Upper lobe of left lung (tissue), 6 donors: ENCODE measurements at regions not wholly inside any gene's neighbourhood (a gene's known extent, or its start where the extent isn't known, plus 50 kb on each side); places are given as distances from the start of the nearest gene placed in this dataset.
A peak's percentile ranks its signal among the peaks of the same experiment; 100 is the strongest.

Source experiments
- ATAC-seq, 2 donors: fragments of 200-7000 bp; cut with Tn5 transposase; one replicate each; pipeline ENCODE4 v1.9.1; 2022; ENCODE audit warnings: mild to moderate bottlenecking in 2 of 2, moderate library complexity in 2 of 2; ENCODE audit not compliant: low FRiP score in 2 of 2
- DNase-seq, 2 donors: peaks; one replicate each; pipeline ENCODE4 v3.0.0-alpha.2; 2019 to 2020
- H3K27ac ChIP-seq, 4 donors: fragments of 200-600 bp; sonication (generic); one replicate each; pipeline ENCODE4 v1.5.1; 2016 to 2019
- H3K27me3 ChIP-seq, 4 donors: fragments of 200-600 bp; sonication (generic); one replicate each; pipeline ENCODE4 v1.5.1; 2017 to 2019
- H3K36me3 ChIP-seq, 4 donors: fragments of 200-600 bp; sonication (generic); one replicate each; pipeline ENCODE4 v1.5.1; 2016 to 2019
- H3K4me1 ChIP-seq, 4 donors: fragments of 200-600 bp; sonication (generic); one replicate each; pipeline ENCODE4 v1.5.1; 2018 to 2019
- H3K4me3 ChIP-seq, 4 donors: fragments of 200-600 bp; sonication (generic); one replicate each; pipeline ENCODE4 v1.5.1; 2017 to 2019; ENCODE audit warnings: mild to moderate bottlenecking in 2 of 4, moderate library complexity in 1 of 4
- H3K9me3 ChIP-seq, 4 donors: fragments of 200-600 bp; sonication (generic); one replicate each; pipeline ENCODE4 v1.5.1; 2018 to 2019
- CTCF ChIP-seq, 6 experiments: fragments of 450-650 bp in 4 of 6; fragments of 200-600 bp in 2 of 6; sonication (generic) in 2 of 6; IDR thresholded peaks; one replicate each; pipeline ENCODE4 v1.5.1; 2016 to 2019; ENCODE audit warnings: antibody characterized with exemption in 6 of 6
- EP300 ChIP-seq, 4 donors: sonication (generic); formaldehyde crosslinking; IDR thresholded peaks; one replicate each; pipeline ENCODE4 v1.5.1; 2017; ENCODE audit warnings: antibody characterized with exemption in 4 of 4, control low read depth in 2 of 4
- POLR2A ChIP-seq, 4 donors: fragments of 450-650 bp; IDR thresholded peaks; one replicate each; pipeline ENCODE4 v1.5.1; 2016 to 2017; ENCODE audit warnings: antibody characterized with exemption in 4 of 4, mild to moderate bottlenecking in 2 of 4
- POLR2AphosphoS5 ChIP-seq, 2 donors: sonication (generic); formaldehyde crosslinking; IDR thresholded peaks; one replicate each; pipeline ENCODE4 v1.5.1; 2017; ENCODE audit warnings: antibody characterized with exemption in 2 of 2
- WGBS, 2 donors: methylation state at CpG; one replicate each; pipeline ENCODE4 v1.1.5; 2017 to 2018; 5-methylcytosine and 5-hydroxymethylcytosine counted together
- donor health status: DM: no; HTN: no; CAD: no; lungs with moderate emphysema.
- donor health status: DM: no; HTN: yes; CAD: no; lungs with severe emphysema.

DNA sequence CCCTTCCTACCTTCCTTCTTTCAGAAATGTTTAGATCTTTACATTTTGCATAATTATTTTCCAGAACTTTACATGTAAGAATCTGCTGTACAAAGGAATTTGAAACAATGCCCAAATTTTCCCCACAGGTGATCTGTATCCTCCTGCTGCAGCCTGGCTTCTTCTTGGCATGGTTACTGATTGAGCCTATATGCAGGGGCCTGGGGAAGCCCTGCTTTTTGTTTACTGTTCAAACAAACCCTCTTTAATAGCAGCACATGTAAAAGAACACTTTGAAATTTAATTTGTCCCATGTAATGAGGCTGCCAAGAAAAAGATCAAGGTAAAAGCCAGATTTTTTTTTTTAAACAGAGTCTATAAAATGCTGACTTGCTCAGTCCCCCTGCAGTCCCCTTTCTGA, 432.2 kb downstream of the TUSC7 start:
- no peaks in the 10 kb centered on the region for H3K27me3 ChIP-seq
- no peak overlapping the region for H3K27ac ChIP-seq
- TF ChIP-seq EP300 (IDR thresholded peaks at IDR 0.05), result no peak
- TF ChIP-seq CTCF (IDR thresholded peaks at IDR 0.05), result no peak
- TF ChIP-seq POLR2A (IDR thresholded peaks at IDR 0.05), result no peak
- TF ChIP-seq POLR2AphosphoS5 (IDR thresholded peaks at IDR 0.05), result no peak
- no peak overlapping the region for H3K4me3 ChIP-seq
- ATAC-seq (no peak), DNase-seq (no peak)
- H3K36me3 ChIP-seq, result no peaks in the 10 kb centered on the region
- no peaks in the 10 kb centered on the region for H3K9me3 ChIP-seq
- no peaks in the 10 kb centered on the region for H3K4me1 ChIP-seq

- DNase-seq, result no peak
- ATAC-seq, result no peak
These were observed 435.3 kb downstream of the TUSC7 start for GRCh38 chr3:117144853-117145252.

GRCh38 chr3:117145677-117146076, 436.1 kb downstream of the TUSC7 start:
- ATAC-seq (no peak), DNase-seq (no peak)
- H3K27me3 ChIP-seq, result no peaks in the 10 kb centered on the region
- H3K36me3 ChIP-seq, result no peaks in the 10 kb centered on the region
- no peak overlapping the region for H3K4me3 ChIP-seq
- TF ChIP-seq POLR2A (IDR thresholded peaks at IDR 0.05), result no peak
- no peak for TF ChIP-seq POLR2AphosphoS5 (IDR thresholded peaks at IDR 0.05)
- no peak overlapping the region for H3K27ac ChIP-seq
- 76 to 92% methylated on average over 2 of the region's 2 CpGs for WGBS, 2 donors
- no peaks in the 10 kb centered on the region for H3K9me3 ChIP-seq
- H3K4me1 ChIP-seq, result no peaks in the 10 kb centered on the region

More at GRCh38 chr3:117144853-117145252, 435.3 kb downstream of the TUSC7 start:
- H3K27ac ChIP-seq, result no peak overlapping the region
- WGBS, 2 donors, result 20 to 34% methylated on average over 5 of the region's 5 CpGs
- H3K9me3 ChIP-seq, result no peaks in the 10 kb centered on the region
- TF ChIP-seq POLR2A (IDR thresholded peaks at IDR 0.05) (no peak), EP300 (IDR thresholded peaks at IDR 0.05) (no peak), CTCF (IDR thresholded peaks at IDR 0.05) (no peak), POLR2AphosphoS5 (IDR thresholded peaks at IDR 0.05) (no peak)
- H3K36me3 ChIP-seq, result no peaks in the 10 kb centered on the region
- no peaks in the 10 kb centered on the region for H3K4me1 ChIP-seq
- no peak overlapping the region for H3K4me3 ChIP-seq
- H3K27me3 ChIP-seq, result no peaks in the 10 kb centered on the region

- no peaks in the 10 kb centered on the region for H3K36me3 ChIP-seq
- 54 to 73% methylated on average over 1 of the region's 1 CpG for WGBS, 2 donors
- no peak overlapping the region for H3K27ac ChIP-seq
These were observed 437.0 kb downstream of the TUSC7 start for GRCh38 chr3:117146571-117146970.

GRCh38 chr3:117149584-117149983, 440.0 kb downstream of the TUSC7 start:
- H3K27ac ChIP-seq, result no peak overlapping the region
- DNase-seq, result no peak
- no peaks in the 10 kb centered on the region for H3K36me3 ChIP-seq
- H3K4me1 ChIP-seq, result no peaks in the 10 kb centered on the region
- TF ChIP-seq POLR2A (IDR thresholded peaks at IDR 0.05), result no peak
- no peaks in the 10 kb centered on the region for H3K9me3 ChIP-seq
- no peak overlapping the region for H3K4me3 ChIP-seq
- WGBS, 2 donors, result 46 to 57% methylated on average over 2 of the region's 2 CpGs
- no peaks in the 10 kb centered on the region for H3K27me3 ChIP-seq
- no peak for ATAC-seq

More at GRCh38 chr3:117146571-117146970, 437.0 kb downstream of the TUSC7 start:
- TF ChIP-seq CTCF (IDR thresholded peaks at IDR 0.05) (no peak), POLR2A (IDR thresholded peaks at IDR 0.05) (no peak), POLR2AphosphoS5 (IDR thresholded peaks at IDR 0.05) (no peak), EP300 (IDR thresholded peaks at IDR 0.05) (no peak)
- H3K27me3 ChIP-seq, result no peaks in the 10 kb centered on the region
- H3K4me1 ChIP-seq, result no peaks in the 10 kb centered on the region
- no peaks in the 10 kb centered on the region for H3K9me3 ChIP-seq
- no peak overlapping the region for H3K4me3 ChIP-seq
- DNase-seq (no peak), ATAC-seq (no peak)

- no peak for TF ChIP-seq CTCF (IDR thresholded peaks at IDR 0.05)
- no peak for TF ChIP-seq EP300 (IDR thresholded peaks at IDR 0.05)
- no peak for TF ChIP-seq POLR2A (IDR thresholded peaks at IDR 0.05)
- TF ChIP-seq POLR2AphosphoS5 (IDR thresholded peaks at IDR 0.05), result no peak
These were observed 441.0 kb downstream of the TUSC7 start for GRCh38 chr3:117150628-117151027.

More at GRCh38 chr3:117150628-117151027, 441.0 kb downstream of the TUSC7 start:
- no peak overlapping the region for H3K4me3 ChIP-seq
- ATAC-seq (no peak), DNase-seq (peak in 1 of 2 donors; percentile 29)
- no peaks in the 10 kb centered on the region for H3K36me3 ChIP-seq
- WGBS, 2 donors, result 53 to 54% methylated on average over 3 of the region's 3 CpGs
- H3K9me3 ChIP-seq, result no peaks in the 10 kb centered on the region
- no peaks in the 10 kb centered on the region for H3K27me3 ChIP-seq
- H3K27ac ChIP-seq, result no peak overlapping the region
- H3K4me1 ChIP-seq, result no peaks in the 10 kb centered on the region
